Activated CD8-positive, alpha-beta memory T cell treated with anti-CD3 and anti-CD28 coated beads for 48 hours (primary cell): ENCODE measurements at regions not wholly inside any gene's neighbourhood (a gene's known extent, or its start where the extent isn't known, plus 50 kb on each side); places are given as distances from the start of the nearest gene placed in this dataset.
"Not testable (repeated sequence)": the region's sequence is repeated elsewhere in the genome, so short reads cannot be mapped to it uniquely, and the experiment has no call there.

ENCODE experiments used
- DNase-seq, 3 experiments: peaks; one replicate each; pipeline ENCODE4 v3.0.0-alpha.2; 2020; ENCODE audit warnings: low read depth in 2 of 3, low spot score in 2 of 3

GRCh38 chr5:71905834-71906711 lies 187.0 kb downstream of the CARTPT start:
- no peak for DNase-seq

GRCh38 chr5:71907001-71907588 lies 188.0 kb downstream of the CARTPT start:
- DNase-seq, result no peak

- DNase-seq, result no peak
These were observed 188.6 kb downstream of the CARTPT start for GRCh38 chr5:71907608-71908145.

- no peak for DNase-seq
These were observed 191.7 kb downstream of the CARTPT start for GRCh38 chr5:71910741-71911140.

- no peak for DNase-seq
These were observed 192.9 kb downstream of the CARTPT start for GRCh38 chr5:71912021-71912420.

GRCh38 chr5:71914281-71914680 lies 193.0 kb upstream of the MAP1B start:
- no peak for DNase-seq

GRCh38 chr5:71922584-71923106 lies 184.6 kb upstream of the MAP1B start:
- DNase-seq, result no peak

GRCh38 chr5:71923755-71924154 lies 183.5 kb upstream of the MAP1B start:
- DNase-seq, result no peak

- no peak for DNase-seq
These were observed 182.9 kb upstream of the MAP1B start for GRCh38 chr5:71924325-71924724.

- DNase-seq, result no peak
These were observed 182.3 kb upstream of the MAP1B start for GRCh38 chr5:71924980-71925379.

- no peak for DNase-seq
These were observed 181.6 kb upstream of the MAP1B start for GRCh38 chr5:71925608-71926091.

GRCh38 chr5:71929003-71929402 lies 178.3 kb upstream of the MAP1B start:
- no peak for DNase-seq

GRCh38 chr5:71930554-71930953 lies 176.7 kb upstream of the MAP1B start:
- not testable (repeated sequence) for DNase-seq

- no peak for DNase-seq
These were observed 175.1 kb upstream of the MAP1B start for GRCh38 chr5:71932131-71932654.

GRCh38 chr5:71932655-71933338 lies 174.5 kb upstream of the MAP1B start:
- no peak for DNase-seq

GRCh38 chr5:71934322-71934721 lies 173.0 kb upstream of the MAP1B start:
- DNase-seq, result no peak

- no peak for DNase-seq
These were observed 169.2 kb upstream of the MAP1B start for GRCh38 chr5:71937921-71938698.

- no peak for DNase-seq
These were observed 168.4 kb upstream of the MAP1B start for GRCh38 chr5:71938895-71939294.

- no peak for DNase-seq
These were observed 167.6 kb upstream of the MAP1B start for GRCh38 chr5:71939452-71940230.

- DNase-seq, result no peak
These were observed 163.4 kb upstream of the MAP1B start for GRCh38 chr5:71943874-71944273.
